ENCODE measurements at regions not wholly inside any gene's neighbourhood (a gene's known extent, or its start where the extent isn't known, plus 50 kb on each side); places are given as distances from the start of the nearest gene placed in this dataset.
A peak's percentile ranks its signal among the peaks of the same experiment; 100 is the strongest.

GRCh38 chr22:19629720-19630419 is 84.4 kb upstream of the SEPTIN5 start:
- peak; percentile 79 to 93 (median 88) for TF ChIP-seq CTCF (IDR thresholded peaks at IDR 0.05)
- no peak for TF ChIP-seq POLR2A (IDR thresholded peaks at IDR 0.05)
- H3K36me3 ChIP-seq: no peaks in the 10 kb centered on the region
- no peak overlapping the region for H3K27ac ChIP-seq
- DNase-seq: peak; percentile 77 to 93 (median 84)
- H3K9me3 ChIP-seq: no peaks in the 10 kb centered on the region
- no peaks in the 10 kb centered on the region for H3K4me1 ChIP-seq
- no peak overlapping the region for H3K4me3 ChIP-seq
- H3K27me3 ChIP-seq: no peaks in the 10 kb centered on the region

GRCh38 chr22:19630614-19631013 is 83.7 kb upstream of the SEPTIN5 start:
- Histone ChIP-seq H3K9me3 (no peaks in the 10 kb centered on the region), H3K27ac (no peak overlapping the region), H3K27me3 (no peaks in the 10 kb centered on the region), H3K36me3 (no peaks in the 10 kb centered on the region), H3K4me1 (no peaks in the 10 kb centered on the region), H3K4me3 (no peak overlapping the region)
- DNase-seq: no peak
- TF ChIP-seq POLR2A (IDR thresholded peaks at IDR 0.05) (no peak), CTCF (IDR thresholded peaks at IDR 0.05) (no peak)

GRCh38 chr22:19631899-19632667 is 82.2 kb upstream of the SEPTIN5 start:
- H3K27ac ChIP-seq: no peak overlapping the region
- H3K9me3 ChIP-seq: no peaks in the 10 kb centered on the region
- H3K27me3 ChIP-seq: no peaks in the 10 kb centered on the region
- no peak for TF ChIP-seq CTCF (IDR thresholded peaks at IDR 0.05)
- no peak for TF ChIP-seq POLR2A (IDR thresholded peaks at IDR 0.05)
- no peak overlapping the region for H3K4me3 ChIP-seq
- no peaks in the 10 kb centered on the region for H3K4me1 ChIP-seq
- H3K36me3 ChIP-seq: no peaks in the 10 kb centered on the region
- peak in 1 of 3 donors; percentile 48 for DNase-seq

- H3K9me3 ChIP-seq: no peaks in the 10 kb centered on the region
- peak in 1 of 3 donors; percentile 40 for DNase-seq
- no peaks in the 10 kb centered on the region for H3K27me3 ChIP-seq
- TF ChIP-seq CTCF (IDR thresholded peaks at IDR 0.05) (no peak), POLR2A (IDR thresholded peaks at IDR 0.05) (no peak)
- H3K4me1 ChIP-seq: no peaks in the 10 kb centered on the region
- no peak overlapping the region for H3K27ac ChIP-seq
- H3K4me3 ChIP-seq: no peak overlapping the region
- no peaks in the 10 kb centered on the region for H3K36me3 ChIP-seq
These were observed 81.6 kb upstream of the SEPTIN5 start for GRCh38 chr22:19632668-19633148.

DNA sequence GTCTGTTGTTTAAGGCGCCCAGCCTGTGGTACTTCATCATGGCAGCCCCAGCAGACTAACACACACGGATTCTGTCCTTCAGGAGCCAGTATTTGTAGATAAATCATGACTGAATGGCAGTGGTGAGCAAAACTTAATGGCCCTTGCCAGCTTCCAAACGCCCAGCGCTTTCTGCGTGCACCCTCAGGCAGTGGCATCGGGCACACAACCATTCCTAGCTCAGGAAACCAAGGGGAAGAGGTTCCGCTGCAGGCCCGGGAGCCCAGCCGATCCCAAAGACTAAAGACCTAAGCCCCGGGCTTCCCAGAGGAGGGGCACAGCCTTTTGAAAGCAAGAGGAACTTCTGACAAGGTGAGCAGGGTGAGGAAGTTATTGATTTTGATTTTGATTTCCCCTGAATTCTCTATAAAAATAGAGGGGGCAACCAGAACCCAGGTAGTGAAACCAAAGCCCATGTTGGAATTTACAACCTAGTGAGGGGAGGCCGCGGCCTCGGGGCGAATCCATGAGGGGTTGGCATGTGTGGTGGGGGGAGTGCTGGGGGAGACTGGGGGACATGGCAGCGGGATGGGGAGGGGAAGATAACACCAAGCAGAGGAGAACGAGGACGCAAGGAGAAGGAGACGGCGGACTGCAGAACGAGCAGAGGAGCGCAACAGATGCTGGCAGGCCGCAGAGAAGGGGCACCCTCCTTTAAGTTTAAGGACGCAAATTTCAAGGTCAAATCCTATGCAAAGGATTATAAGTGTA is 79.9 kb upstream of the SEPTIN5 start:
- H3K27ac ChIP-seq: no peak overlapping the region
- peak in 1 of 3 donors; percentile 41 for DNase-seq
- TF ChIP-seq CTCF (IDR thresholded peaks at IDR 0.05): no peak
- TF ChIP-seq POLR2A (IDR thresholded peaks at IDR 0.05): no peak
- no peaks in the 10 kb centered on the region for H3K27me3 ChIP-seq
- H3K36me3 ChIP-seq: no peaks in the 10 kb centered on the region
- H3K4me3 ChIP-seq: no peak overlapping the region
- H3K4me1 ChIP-seq: no peaks in the 10 kb centered on the region
- no peaks in the 10 kb centered on the region for H3K9me3 ChIP-seq

All from Peyer's patch (tissue), 4 donors.